SK-N-SH (cell line): ENCODE measurements at regions not wholly inside any gene's neighbourhood (a gene's known extent, or its start where the extent isn't known, plus 50 kb on each side); places are given as distances from the start of the nearest gene placed in this dataset.

Experiments
- CTCF ChIA-PET: fragments of 300-600, 350-600 bp; formaldehyde crosslinking; extraction: SDS; loops from one replicate; lab custom pipeline; 2021; lab: Yijun Ruan, JAX
- POLR2A ChIA-PET: fragments of 350-600 bp; sonication (Branson Sonifier 250); formaldehyde crosslinking; extraction: SDS; loops from one replicate; lab custom pipeline; 2020; ENCODE audit warnings: antibody characterized with exemption, inconsistent platforms; lab: Yijun Ruan, JAX
- DNase-seq: peaks from one replicate; pipeline ENCODE4 v3.0.0; 2012
- H2AFZ ChIP-seq: fragments of 200-600 bp; sonication (generic); 2 replicates; pipeline ENCODE4 v1.8.1; 2016; ENCODE audit warnings: antibody characterized with exemption, mild to moderate bottlenecking, low read depth
- H3F3A ChIP-seq: fragments of 200-600 bp; sonication (generic); replicated peaks from 2 replicates; pipeline ENCODE3; 2016; ENCODE audit warnings: antibody characterized with exemption, mild to moderate bottlenecking; ENCODE audit not compliant: insufficient read depth
- H3K27ac ChIP-seq, 2 experiments: fragments of 200-500 bp in 1 of 2; fragments of 200-600 bp in 1 of 2; sonication (Bioruptor generic) in 1 of 2; sonication (generic), shearing (Covaris generic) in 1 of 2; 2 replicates each; pipeline versions ENCODE4 v1.5.1 to v1.6.1; 2014 to 2016; ENCODE audit warnings: low read depth in 2 of 2, inconsistent platforms in 1 of 2, low read length in 1 of 2, mild to moderate bottlenecking in 1 of 2, mixed read lengths in 1 of 2
- H3K27me3 ChIP-seq: fragments of 200-600 bp; sonication (generic), shearing (Covaris generic); 2 replicates; pipeline ENCODE4 v1.6.1; 2016; ENCODE audit warnings: mixed run types; ENCODE audit not compliant: insufficient read depth
- H3K36me3 ChIP-seq, 2 experiments: fragments of 200-500 bp in 1 of 2; fragments of 200-600 bp in 1 of 2; sonication (Bioruptor generic) in 1 of 2; sonication (generic) in 1 of 2; replicated peaks in 1 of 2; 2 replicates each; pipeline versions ENCODE3 to v1.5.1; 2014 to 2016; ENCODE audit warnings: low read length in 1 of 2, mild to moderate bottlenecking in 1 of 2; ENCODE audit not compliant: insufficient read depth in 2 of 2, control insufficient read depth in 1 of 2
- H3K4me1 ChIP-seq, 2 experiments: fragments of 200-500 bp in 1 of 2; fragments of 200-600 bp in 1 of 2; sonication (Bioruptor generic) in 1 of 2; sonication (generic), shearing (Covaris generic) in 1 of 2; 2 replicates each; pipeline versions ENCODE4 v1.5.1 to v1.6.1; 2014 to 2016; ENCODE audit warnings: low read depth in 1 of 2, low read length in 1 of 2, mixed run types in 1 of 2; ENCODE audit not compliant: insufficient read depth in 2 of 2, control insufficient read depth in 1 of 2
- H3K4me2 ChIP-seq: fragments of 200-600 bp; sonication (generic), shearing (Covaris generic); 2 replicates; pipeline ENCODE4 v1.6.1; 2017; ENCODE audit warnings: mixed run types
- H3K4me3 ChIP-seq, 2 experiments: fragments of 200-500 bp in 1 of 2; fragments of 200-600 bp in 1 of 2; sonication (Bioruptor generic) in 1 of 2; sonication (generic), shearing (Covaris generic) in 1 of 2; 2 replicates each; pipeline versions ENCODE4 v1.5.1 to v1.8.1; 2014 to 2016; ENCODE audit warnings: low read depth in 2 of 2, inconsistent platforms in 1 of 2, low read length in 1 of 2, mild to moderate bottlenecking in 1 of 2, mixed read lengths in 1 of 2, moderate library complexity in 1 of 2
- H3K79me2 ChIP-seq: fragments of 200-600 bp; sonication (generic); 2 replicates; pipeline ENCODE4 v1.8.1; 2017; ENCODE audit warnings: mild to moderate bottlenecking; ENCODE audit not compliant: insufficient read depth
- H3K9ac ChIP-seq: fragments of 200-600 bp; sonication (generic); 2 replicates; pipeline ENCODE4 v1.6.1; 2017; ENCODE audit warnings: mixed run types
- H3K9me2 ChIP-seq: fragments of 200-600 bp; sonication (generic); 2 replicates; pipeline ENCODE4 v1.6.1; 2017; ENCODE audit warnings: mixed run types
- H3K9me3 ChIP-seq: fragments of 200-600 bp; sonication (generic); 2 replicates; pipeline ENCODE4 v1.6.1; 2017; ENCODE audit warnings: mixed run types, mild to moderate bottlenecking, moderate library complexity
- H4K20me1 ChIP-seq: fragments of 200-600 bp; sonication (generic); 2 replicates; pipeline ENCODE4 v1.6.1; 2017; ENCODE audit warnings: mild to moderate bottlenecking, mixed run types; ENCODE audit not compliant: insufficient read depth
- CHD2 ChIP-seq: fragments of 150-350 bp; IDR thresholded peaks from 2 replicates; pipeline ENCODE4 v1.6.1; 2018; ENCODE audit warnings: low read length; ENCODE audit not compliant: partially characterized antibody
- ELF1 ChIP-seq: IDR thresholded peaks from 2 replicates; pipeline ENCODE4 v1.4.0; 2012
- EP300 ChIP-seq, 2 experiments: IDR thresholded peaks; 2 replicates each; pipeline versions ENCODE4 v1.4.0 to v1.6.1; 2012; ENCODE audit warnings: borderline replicate concordance in 1 of 2, low read depth in 1 of 2, low read length in 1 of 2
- FOSL2 ChIP-seq: IDR thresholded peaks from 2 replicates; pipeline ENCODE4 v1.4.0; 2012; ENCODE audit warnings: low read depth, mild to moderate bottlenecking, moderate library complexity, borderline replicate concordance
- FOXJ3 ChIP-seq: sonication (generic); formaldehyde crosslinking; IDR thresholded peaks from 2 replicates; pipeline ENCODE4 v1.5.1; 2020; ENCODE audit warnings: mild to moderate bottlenecking, missing genetic modification reagents
- IRF3 ChIP-seq: fragments of 150-350 bp; IDR thresholded peaks from 2 replicates; pipeline ENCODE4 v1.6.1; 2016; ENCODE audit warnings: mild to moderate bottlenecking, low read depth, low read length
- MXI1 ChIP-seq: IDR thresholded peaks from 2 replicates; pipeline ENCODE4 v1.6.1; 2012; ENCODE audit warnings: mild to moderate bottlenecking, low read depth, low read length, improper control_type of control experiment
- RAD21 ChIP-seq: IDR thresholded peaks from 2 replicates; pipeline ENCODE4 v1.6.1; 2012; ENCODE audit warnings: mild to moderate bottlenecking, low read length
- SIN3A ChIP-seq: IDR thresholded peaks from 2 replicates; pipeline ENCODE4 v1.6.1; 2012; ENCODE audit warnings: low read depth, mild to moderate bottlenecking, low read length, moderate library complexity, borderline replicate concordance
- SMC3 ChIP-seq: IDR thresholded peaks from 2 replicates; pipeline ENCODE4 v1.6.1; 2012; ENCODE audit warnings: low read depth, low read length, improper control_type of control experiment
- TCF12 ChIP-seq: IDR thresholded peaks from 2 replicates; pipeline ENCODE4 v1.4.0; 2012
- USF1 ChIP-seq: IDR thresholded peaks from 2 replicates; pipeline ENCODE4 v1.4.0; 2012; ENCODE audit warnings: low read depth, borderline replicate concordance
- ZBTB33 ChIP-seq: IDR thresholded peaks from 2 replicates; pipeline ENCODE4 v1.4.0; 2012; ENCODE audit warnings: low read depth, borderline replicate concordance
- WGBS: methylation state at CpG from one replicate; pipeline ENCODE4 v1.1.6; 2017; ENCODE audit warnings: low lambda C conversion rate; 5-methylcytosine and 5-hydroxymethylcytosine counted together

GRCh38 chr2:38473333-38474005 lies 96.4 kb upstream of the ATL2 start:
- Histone ChIP-seq H3K4me3 (no peak overlapping the region), H3K27me3 (no peaks in the 10 kb centered on the region; the same call in 1 of the 2 replicates), H3K9me2 (no peaks in the 10 kb centered on the region), H2AFZ (no peak overlapping the region), H3F3A (no peaks in the 10 kb centered on the region), H3K79me2 (no peaks in the 10 kb centered on the region), H3K27ac (no peak overlapping the region), H3K36me3 (no peaks in the 10 kb centered on the region), H3K4me2 (no peak overlapping the region), H3K9ac (no peak overlapping the region), H3K4me1 (no peaks in the 10 kb centered on the region; a peak in 1 of 4 replicates), H4K20me1 (no peaks in the 10 kb centered on the region), H3K9me3 (no peaks in the 10 kb centered on the region)
- TF ChIP-seq MXI1 (no peak), EP300 (IDR thresholded peaks at IDR 0.05; ENCODE audit: borderline replicate concordance in 1 of 2, low read depth in 1 of 2, low read length in 1 of 2) (no peak)
- CTCF ChIA-PET: interaction anchor here (0.6 to 2.7 kb wide), 7 partner anchors 8 to 158 kb away, joined by 3 to 13 read pairs (median 5); partner anchors contain the start of gene ATL2
- WGBS: 58% methylated on average over 5 of the region's 5 CpGs
- POLR2A ChIA-PET: no interaction called here
- no peak for DNase-seq

- Histone ChIP-seq H3K4me1 (peaks cover 0 to 3% of the 10 kb centered on the region in 2 experiments; a peak in 1 of 4 replicates), H3K9me2 (no peaks in the 10 kb centered on the region), H3K9me3 (no peaks in the 10 kb centered on the region), H3K4me2 (no peak overlapping the region), H3K9ac (no peak overlapping the region), H3K4me3 (no peak overlapping the region), H3K27me3 (no peaks in the 10 kb centered on the region; the same call in 1 of the 2 replicates), H3K36me3 (no peaks in the 10 kb centered on the region), H3K79me2 (no peaks in the 10 kb centered on the region), H2AFZ (no peak overlapping the region), H3K27ac (no peak overlapping the region), H4K20me1 (no peaks in the 10 kb centered on the region), H3F3A (no peaks in the 10 kb centered on the region)
- DNase-seq: no peak
- 89% methylated on average over 3 of the region's 3 CpGs for WGBS
- ChIA-PET CTCF (interaction anchor here (3.0 to 3.5 kb wide), 3 partner anchors 38 to 154 kb away, joined by 12 to 23 read pairs (median 16); partner anchors contain the start of gene ATL2), POLR2A (interaction anchor here (1.0 kb wide), 1 partner anchor 94 kb away, joined by 3 read pairs; no protein-coding TSS in a partner anchor)
- TF ChIP-seq IRF3: no peak
- TF ChIP-seq ZBTB33: no peak
- no peak for TF ChIP-seq FOXJ3 (CRISPR knock-in tag)
- no peak for TF ChIP-seq FOSL2
- no peak for TF ChIP-seq SMC3
- TF ChIP-seq TCF12: no peak
- TF ChIP-seq CHD2: no peak
- TF ChIP-seq RAD21: no peak
- TF ChIP-seq ELF1: no peak
- no peak for TF ChIP-seq USF1
- no peak for TF ChIP-seq SIN3A
These were observed 93.0 kb upstream of the ATL2 start for GRCh38 chr2:38470115-38470514.
